B cell (primary cell): ENCODE measurements at regions not wholly inside any gene's neighbourhood (a gene's known extent, or its start where the extent isn't known, plus 50 kb on each side); places are given as distances from the start of the nearest gene placed in this dataset.

Experiments
- ATAC-seq: fragments of 200-7000 bp; cut with Tn5 transposase; one replicate; pipeline ENCODE4 v1.10.0; 2021; ENCODE audit warnings: low read depth, mild to moderate bottlenecking, moderate number of reproducible peaks, moderate library complexity
- CTCF ChIA-PET: fragments of 350-600 bp; sonication (Branson Sonifier 250); formaldehyde crosslinking; loops from one replicate; lab custom pipeline; 2021; ENCODE audit warnings: antibody characterized with exemption, inconsistent platforms; lab: Charles Lee
- POLR2A ChIA-PET: fragments of 350-600 bp; sonication (Branson Sonifier 250); formaldehyde crosslinking; loops from one replicate; lab custom pipeline; 2021; ENCODE audit warnings: antibody characterized with exemption; lab: Charles Lee
- DNase-seq: peaks from one replicate; pipeline ENCODE4 v3.0.0; 2013
- H2AFZ ChIP-seq: 2 replicates; pipeline ENCODE4 v1.6.1; 2012; ENCODE audit warnings: mild to moderate bottlenecking, low read depth, low read length; ENCODE audit not compliant: insufficient read depth, poor library complexity, severe bottlenecking
- H3K27ac ChIP-seq, 2 donors: 1 replicate in 1 of 2; 2 replicates in 1 of 2; pipeline ENCODE4 v1.5.1; 2012 to 2013; ENCODE audit warnings: low read length in 2 of 2, mild to moderate bottlenecking in 2 of 2, moderate library complexity in 1 of 2
- H3K27me3 ChIP-seq, 4 experiments: fragments of 200-600 bp in 1 of 4; sonication (generic) in 1 of 4; replicated peaks in 1 of 4; 1 replicate in 2 of 4; 2 replicates in 2 of 4; pipeline versions ENCODE4 v1.6.1 to v1.7.0; 2013 to 2016; ENCODE audit warnings: low read length in 3 of 4, mild to moderate bottlenecking in 2 of 4, mixed read lengths in 1 of 4, moderate library complexity in 1 of 4; ENCODE audit not compliant: insufficient read depth in 4 of 4, control insufficient read depth in 3 of 4; ENCODE audit errors: control extremely low read depth in 1 of 4
- H3K36me3 ChIP-seq, 2 experiments: replicated peaks in 1 of 2; 1 replicate in 1 of 2; 2 replicates in 1 of 2; pipeline versions ENCODE4 v1.6.1 to v1.7.1; 2013; ENCODE audit warnings: low read length in 1 of 2; ENCODE audit not compliant: insufficient read depth in 2 of 2, control insufficient read depth in 1 of 2; ENCODE audit errors: control extremely low read depth in 1 of 2, extremely low read depth in 1 of 2
- H3K4me1 ChIP-seq, 2 donors: fragments of 200-600 bp in 1 of 2; sonication (generic) in 1 of 2; 1 replicate in 1 of 2; 2 replicates in 1 of 2; pipeline versions ENCODE4 v1.5.1 to v1.6.1; 2013 to 2017; ENCODE audit warnings: low read length in 2 of 2; ENCODE audit not compliant: control insufficient read depth in 2 of 2, insufficient read depth in 2 of 2
- H3K4me2 ChIP-seq: replicated peaks from 2 replicates; pipeline ENCODE3; 2012; ENCODE audit warnings: mild to moderate bottlenecking, low read depth, low read length; ENCODE audit not compliant: poor library complexity, severe bottlenecking
- H3K4me3 ChIP-seq, 5 experiments: fragments of 200-600 bp in 1 of 5; sonication (generic) in 1 of 5; 1 replicate in 3 of 5; 2 replicates in 2 of 5; pipeline versions ENCODE4 v1.5.1 to v1.7.0; 2011 to 2016; ENCODE audit warnings: low read length in 4 of 5, mild to moderate bottlenecking in 4 of 5, low read depth in 2 of 5, control low read depth in 1 of 5, moderate library complexity in 1 of 5; ENCODE audit not compliant: insufficient read depth in 1 of 5; ENCODE audit errors: control extremely low read depth in 1 of 5, extremely low read depth in 1 of 5
- H3K79me2 ChIP-seq: fragments of 200-600 bp; sonication (generic); one replicate; pipeline ENCODE4 v1.6.0; 2016; ENCODE audit warnings: low read length; ENCODE audit not compliant: control insufficient read depth, insufficient read depth
- H3K9ac ChIP-seq: fragments of 200-600 bp; sonication (generic); 2 replicates; pipeline ENCODE4 v1.6.1; 2017; ENCODE audit warnings: mild to moderate bottlenecking, low read length, moderate library complexity
- H3K9me3 ChIP-seq, 3 donors: one replicate each; pipeline versions ENCODE4 v1.6.1 to v1.7.1; 2013; ENCODE audit warnings: low read length in 2 of 3; ENCODE audit not compliant: control insufficient read depth in 2 of 3, insufficient read depth in 1 of 3; ENCODE audit errors: control extremely low read depth in 1 of 3
- H4K20me1 ChIP-seq: 2 replicates; pipeline ENCODE4 v1.6.0; 2012; ENCODE audit warnings: mild to moderate bottlenecking, low read length; ENCODE audit not compliant: insufficient read depth, control insufficient read depth, poor library complexity, severe bottlenecking
- H3K27ac Mint-ChIP-seq: one replicate; pipeline ENCODE4 v1.8.0; 2021; ENCODE audit warnings: mixed read lengths
- H3K27me3 Mint-ChIP-seq: one replicate; pipeline ENCODE4 v1.8.0; 2021; ENCODE audit warnings: mixed read lengths
- H3K4me1 Mint-ChIP-seq: one replicate; pipeline ENCODE4 v1.8.0; 2021; ENCODE audit warnings: mixed read lengths
- H3K4me3 Mint-ChIP-seq: one replicate; pipeline ENCODE4 v1.8.0; 2021; ENCODE audit warnings: mixed read lengths
- H3K9me3 Mint-ChIP-seq: one replicate; pipeline ENCODE4 v1.8.0; 2022; ENCODE audit warnings: mixed read lengths; ENCODE audit not compliant: insufficient read depth
- CTCF ChIP-seq: fragments of 200-600 bp; IDR thresholded peaks from one replicate; pipeline ENCODE4 v1.8.0; 2022; ENCODE audit warnings: antibody characterized with exemption, mild to moderate bottlenecking
- EZH2 ChIP-seq: IDR thresholded peaks from 2 replicates; pipeline ENCODE4 v1.6.1; 2012; ENCODE audit warnings: borderline replicate concordance, low read depth, mild to moderate bottlenecking, moderate library complexity, low read length; ENCODE audit not compliant: insufficient read depth, poor library complexity, severe bottlenecking
- WGBS: methylation state at CpG from one replicate; pipeline ENCODE4 v1.1.5; 2013; ENCODE audit warnings: missing lambda C conversion rate; ENCODE audit not compliant: insufficient coverage; 5-methylcytosine and 5-hydroxymethylcytosine counted together
- intact Hi-C: fragments of 100-400 bp; cut with micrococcal nuclease; formaldehyde crosslinking; loops from one replicate; pipeline ENCODE4 v1.10.0; 2022

GRCh38 chr9:23145467-23145866 lies 680.6 kb downstream of the ELAVL2 start:
- Mint-ChIP-seq H3K27ac (no peak overlapping the region), H3K4me1 (no peaks in the 10 kb centered on the region), H3K9me3 (peaks cover 14% of the 10 kb centered on the region), H3K27me3 (no peaks in the 10 kb centered on the region), H3K4me3 (no peak overlapping the region)
- no peaks in the 10 kb centered on the region for H3K27me3 ChIP-seq
- ChIA-PET POLR2A (no interaction called here), CTCF (no interaction called here)
- intact Hi-C loops, result no loop called here
- no peaks in the 10 kb centered on the region for H3K79me2 ChIP-seq
- no peak overlapping the region for H3K4me3 ChIP-seq
- no peaks in the 10 kb centered on the region for H3K4me1 ChIP-seq
- H3K4me2 ChIP-seq, result no peak overlapping the region
- H4K20me1 ChIP-seq, result no peaks in the 10 kb centered on the region
- no peak overlapping the region for H3K9ac ChIP-seq
- no peaks in the 10 kb centered on the region for H3K36me3 ChIP-seq
- no peak for TF ChIP-seq EZH2
- TF ChIP-seq CTCF, result no peak
- WGBS, result 92% methylated on average over 1 of the region's 1 CpG
- no peak for ATAC-seq
- no peak overlapping the region for H2AFZ ChIP-seq
- H3K9me3 ChIP-seq, result peaks cover 0 to 9% (median 8%) of the 10 kb centered on the region in 3 donors
- no peak overlapping the region for H3K27ac ChIP-seq
- no peak for DNase-seq

- TF ChIP-seq CTCF (no peak), EZH2 (no peak)
- CTCF ChIA-PET, result no interaction called here
Observed at GRCh38 chr9:23153058-23153457, 673.0 kb downstream of the ELAVL2 start.

More at GRCh38 chr9:23153058-23153457, 673.0 kb downstream of the ELAVL2 start:
- Histone ChIP-seq H3K4me1 (no peaks in the 10 kb centered on the region), H3K9me3 (peaks cover 0 to 6% (median 0%) of the 10 kb centered on the region in 3 donors), H3K36me3 (no peaks in the 10 kb centered on the region), H3K4me3 (no peak overlapping the region), H3K4me2 (no peak overlapping the region), H4K20me1 (no peaks in the 10 kb centered on the region), H3K27me3 (no peaks in the 10 kb centered on the region), H3K79me2 (no peaks in the 10 kb centered on the region), H2AFZ (no peak overlapping the region), H3K27ac (no peak overlapping the region), H3K9ac (no peak overlapping the region)
- intact Hi-C loops, result no loop called here
- no peak overlapping the region for H3K4me3 Mint-ChIP-seq
- H3K27ac Mint-ChIP-seq, result no peak overlapping the region
- peaks cover 2% of the 10 kb centered on the region for H3K9me3 Mint-ChIP-seq
- DNase-seq (no peak), ATAC-seq (no peak)
- POLR2A ChIA-PET, result no interaction called here
- H3K4me1 Mint-ChIP-seq, result no peaks in the 10 kb centered on the region
- H3K27me3 Mint-ChIP-seq, result no peaks in the 10 kb centered on the region
- 91% methylated on average over 4 of the region's 7 CpGs for WGBS
